HFF-Myc (cell line): ENCODE measurements at regions not wholly inside any gene's neighbourhood (a gene's known extent, or its start where the extent isn't known, plus 50 kb on each side); places are given as distances from the start of the nearest gene placed in this dataset.

Experiments
- DNase-seq: peaks from one replicate; pipeline ENCODE4 v3.0.0-alpha.2; 2011; ENCODE audit warnings: low read depth; ENCODE audit errors: extremely low read depth
- H3K4me3 ChIP-seq: replicated peaks from 2 replicates; pipeline ENCODE4 v1.5.1; 2011; ENCODE audit warnings: low read depth, mild to moderate bottlenecking, control low read depth, low read length
- CTCF ChIP-seq: IDR thresholded peaks from 2 replicates; pipeline ENCODE4 v1.5.1; 2012; ENCODE audit warnings: mild to moderate bottlenecking, low read depth, low read length, control low read depth; ENCODE audit errors: missing control alignments

GRCh38 chr7:12957487-12957886, 270.1 kb downstream of the ARL4A start:
- H3K4me3 ChIP-seq: no peak overlapping the region
- no peak for DNase-seq
- TF ChIP-seq CTCF: no peak

- DNase-seq: no peak
- TF ChIP-seq CTCF: no peak
- H3K4me3 ChIP-seq: no peak overlapping the region
These were observed 274.6 kb downstream of the ARL4A start for GRCh38 chr7:12961910-12962480.

- no peak overlapping the region for H3K4me3 ChIP-seq
- no peak for DNase-seq
- no peak for TF ChIP-seq CTCF
These were observed 276.0 kb downstream of the ARL4A start for GRCh38 chr7:12963435-12963834.

DNA sequence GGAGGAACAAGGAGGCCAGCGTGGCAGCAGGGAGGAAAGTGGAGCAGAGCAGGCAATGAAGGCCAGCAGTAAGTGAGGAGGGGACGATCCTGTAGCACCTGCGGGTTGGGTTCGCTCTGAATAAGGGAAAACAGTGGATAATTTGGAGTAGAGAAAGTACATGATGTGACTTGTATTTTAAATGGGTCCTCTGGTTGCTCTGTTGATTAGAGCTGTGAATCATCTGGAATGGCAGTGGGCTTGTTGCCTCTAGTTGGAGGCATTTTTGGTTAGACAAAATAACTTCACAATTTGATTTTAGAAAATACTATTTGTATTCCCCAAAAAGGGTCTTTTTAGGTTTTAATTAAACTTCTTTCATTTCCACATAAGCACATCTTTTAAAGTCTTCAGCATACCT, 277.4 kb downstream of the ARL4A start:
- no peak for TF ChIP-seq CTCF
- no peak overlapping the region for H3K4me3 ChIP-seq
- no peak for DNase-seq

- no peak for DNase-seq
These were observed 278.3 kb downstream of the ARL4A start for GRCh38 chr7:12965767-12966166.

DNA sequence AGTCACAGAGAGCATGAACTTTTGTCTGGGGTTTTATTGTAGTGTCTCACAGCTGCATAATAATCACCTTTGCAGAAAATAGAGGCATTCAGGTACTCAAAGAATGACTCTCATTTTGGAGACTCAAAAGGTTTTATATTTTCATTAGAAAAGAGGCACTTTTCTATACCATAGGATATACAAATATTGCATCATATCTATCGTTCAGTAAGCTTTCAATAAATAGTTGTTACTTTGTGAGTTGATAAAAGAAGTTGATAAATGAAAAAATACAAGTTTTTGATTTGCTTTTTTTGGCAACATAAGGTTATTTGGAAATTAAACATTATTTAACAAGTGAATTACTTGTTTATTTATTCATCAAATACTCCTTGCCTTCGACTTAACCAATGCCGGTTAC, 279.9 kb downstream of the ARL4A start:
- no peak for TF ChIP-seq CTCF
- no peak for DNase-seq
- H3K4me3 ChIP-seq: no peak overlapping the region

More at GRCh38 chr7:12965767-12966166, 278.3 kb downstream of the ARL4A start:
- no peak overlapping the region for H3K4me3 ChIP-seq
- TF ChIP-seq CTCF: no peak

- no peak for DNase-seq
- TF ChIP-seq CTCF: no peak
- H3K4me3 ChIP-seq: no peak overlapping the region
These were observed 281.5 kb downstream of the ARL4A start for GRCh38 chr7:12968836-12969422.
